Mammary epithelial cell (primary cell): ENCODE measurements at regions not wholly inside any gene's neighbourhood (a gene's known extent, or its start where the extent isn't known, plus 50 kb on each side); places are given as distances from the start of the nearest gene placed in this dataset.

ENCODE experiments used
- EZH2 ChIP-seq: IDR thresholded peaks from 2 replicates; pipeline ENCODE4 v1.6.1; 2012; ENCODE audit warnings: low read length, inconsistent platforms, borderline replicate concordance
- TF ChIP-seq, protein P1 (sequence below), 2 donors: IDR thresholded peaks in 1 of 2; conservative IDR thresholded peaks in 1 of 2; 2 replicates each; pipeline ENCODE4 v1.5.1; 2011 to 2012; ENCODE audit warnings: inconsistent platforms in 2 of 2, low read length in 2 of 2, mild to moderate bottlenecking in 2 of 2, control low read depth in 1 of 2, low read depth in 1 of 2; ENCODE audit not compliant: insufficient read depth in 1 of 2; ENCODE audit errors: extremely low read depth in 1 of 2

DNA sequence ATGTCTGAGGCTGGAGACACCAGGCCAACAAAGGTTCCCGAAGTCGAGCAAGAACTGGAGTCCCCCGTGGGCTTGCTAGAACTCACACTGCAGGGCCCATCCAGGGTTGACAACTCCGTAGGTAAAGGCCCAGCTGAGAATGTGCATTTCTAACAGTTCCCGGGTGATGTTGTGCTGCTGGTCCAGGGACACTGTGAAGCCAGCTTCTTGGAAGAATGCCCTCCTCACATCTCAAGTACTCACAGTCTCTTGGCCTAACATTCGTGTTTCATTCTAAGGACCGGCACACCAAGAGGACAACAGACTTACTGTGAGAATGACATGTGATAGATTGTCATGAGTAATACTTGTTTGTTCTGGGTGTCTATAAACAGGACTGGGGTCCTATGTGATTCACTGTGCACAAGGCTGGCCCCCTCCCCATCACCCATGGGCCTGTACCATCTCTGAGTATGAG lies 682.3 kb upstream of the IGFBP3 start:
- TF ChIP-seq, protein P1, sequence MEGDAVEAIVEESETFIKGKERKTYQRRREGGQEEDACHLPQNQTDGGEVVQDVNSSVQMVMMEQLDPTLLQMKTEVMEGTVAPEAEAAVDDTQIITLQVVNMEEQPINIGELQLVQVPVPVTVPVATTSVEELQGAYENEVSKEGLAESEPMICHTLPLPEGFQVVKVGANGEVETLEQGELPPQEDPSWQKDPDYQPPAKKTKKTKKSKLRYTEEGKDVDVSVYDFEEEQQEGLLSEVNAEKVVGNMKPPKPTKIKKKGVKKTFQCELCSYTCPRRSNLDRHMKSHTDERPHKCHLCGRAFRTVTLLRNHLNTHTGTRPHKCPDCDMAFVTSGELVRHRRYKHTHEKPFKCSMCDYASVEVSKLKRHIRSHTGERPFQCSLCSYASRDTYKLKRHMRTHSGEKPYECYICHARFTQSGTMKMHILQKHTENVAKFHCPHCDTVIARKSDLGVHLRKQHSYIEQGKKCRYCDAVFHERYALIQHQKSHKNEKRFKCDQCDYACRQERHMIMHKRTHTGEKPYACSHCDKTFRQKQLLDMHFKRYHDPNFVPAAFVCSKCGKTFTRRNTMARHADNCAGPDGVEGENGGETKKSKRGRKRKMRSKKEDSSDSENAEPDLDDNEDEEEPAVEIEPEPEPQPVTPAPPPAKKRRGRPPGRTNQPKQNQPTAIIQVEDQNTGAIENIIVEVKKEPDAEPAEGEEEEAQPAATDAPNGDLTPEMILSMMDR (conservative IDR thresholded peaks at IDR 0.05 in 1 of 2, IDR thresholded peaks at IDR 0.05 in 1 of 2; ENCODE audit: extremely low read depth in 1 of 2, insufficient read depth in 1 of 2, low read depth in 1 of 2, low read length in 2 of 2): no peak
- TF ChIP-seq EZH2: no peak
